ENCODE measurements at regions not wholly inside any gene's neighbourhood (a gene's known extent, or its start where the extent isn't known, plus 50 kb on each side); places are given as distances from the start of the nearest gene placed in this dataset.

DNA sequence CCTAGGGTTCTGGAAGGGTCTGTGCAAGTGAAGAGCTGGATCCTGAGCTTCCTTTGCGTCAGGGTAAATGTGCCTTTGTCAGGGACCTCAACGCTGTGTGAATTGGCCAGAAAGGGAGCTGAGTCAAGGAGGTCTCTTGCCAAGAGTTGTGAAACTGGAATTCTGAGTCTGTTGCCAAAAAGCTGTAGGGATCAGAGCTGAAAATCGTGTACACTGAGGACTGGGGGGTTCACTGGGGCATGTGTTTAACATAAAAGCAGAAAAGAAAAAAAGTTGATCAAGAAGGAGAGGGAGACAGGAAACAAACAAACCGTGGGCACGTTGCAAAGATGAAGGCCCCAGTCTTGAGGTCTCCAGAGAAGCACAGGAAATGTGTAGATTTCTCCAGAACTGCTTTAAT lies 1081.5 kb downstream of the VRK1 start:
- CTCF ChIA-PET, result interaction anchor here (0.6 kb wide), 1 partner anchor 1102 kb away, joined by 3 read pairs; no protein-coding TSS in a partner anchor
- no peak for DNase-seq (ENCODE audit: low read depth)
- TF ChIP-seq, protein P1, sequence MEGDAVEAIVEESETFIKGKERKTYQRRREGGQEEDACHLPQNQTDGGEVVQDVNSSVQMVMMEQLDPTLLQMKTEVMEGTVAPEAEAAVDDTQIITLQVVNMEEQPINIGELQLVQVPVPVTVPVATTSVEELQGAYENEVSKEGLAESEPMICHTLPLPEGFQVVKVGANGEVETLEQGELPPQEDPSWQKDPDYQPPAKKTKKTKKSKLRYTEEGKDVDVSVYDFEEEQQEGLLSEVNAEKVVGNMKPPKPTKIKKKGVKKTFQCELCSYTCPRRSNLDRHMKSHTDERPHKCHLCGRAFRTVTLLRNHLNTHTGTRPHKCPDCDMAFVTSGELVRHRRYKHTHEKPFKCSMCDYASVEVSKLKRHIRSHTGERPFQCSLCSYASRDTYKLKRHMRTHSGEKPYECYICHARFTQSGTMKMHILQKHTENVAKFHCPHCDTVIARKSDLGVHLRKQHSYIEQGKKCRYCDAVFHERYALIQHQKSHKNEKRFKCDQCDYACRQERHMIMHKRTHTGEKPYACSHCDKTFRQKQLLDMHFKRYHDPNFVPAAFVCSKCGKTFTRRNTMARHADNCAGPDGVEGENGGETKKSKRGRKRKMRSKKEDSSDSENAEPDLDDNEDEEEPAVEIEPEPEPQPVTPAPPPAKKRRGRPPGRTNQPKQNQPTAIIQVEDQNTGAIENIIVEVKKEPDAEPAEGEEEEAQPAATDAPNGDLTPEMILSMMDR (IDR thresholded peaks at IDR 0.05; ENCODE audit: insufficient read depth, low read depth, low read length), result no peak

DNA sequence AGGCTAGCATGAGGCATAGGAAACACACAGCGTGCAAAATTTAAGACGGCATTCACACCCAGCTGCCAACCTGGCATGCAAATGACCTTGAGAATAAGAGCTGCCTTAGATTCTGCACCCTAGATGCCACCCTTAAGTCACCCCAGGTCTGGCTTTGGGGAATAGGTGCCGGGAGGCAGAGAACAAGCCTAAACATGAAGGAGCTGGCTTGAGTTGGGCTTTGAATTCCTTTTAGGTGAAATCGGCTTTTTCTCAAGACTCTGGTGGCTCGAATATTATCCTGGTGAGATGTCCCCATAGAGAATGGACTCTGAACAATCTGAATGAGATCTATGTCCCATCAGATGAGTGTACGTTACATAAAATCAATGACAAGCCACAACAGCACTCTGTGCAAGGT lies 1090.5 kb downstream of the VRK1 start:
- Histone ChIP-seq H3K36me3 (ENCODE audit: control insufficient read depth, insufficient read depth, low read length) (no peaks in the 10 kb centered on the region), H3K4me3 (ENCODE audit: low read depth, low read length) (no peak overlapping the region), H3K27me3 (ENCODE audit: control insufficient read depth, insufficient read depth, low read length) (no peaks in the 10 kb centered on the region)
- ChIA-PET POLR2A (no interaction called here), CTCF (no interaction called here)
- no peak for DNase-seq (ENCODE audit: low read depth)
- TF ChIP-seq, protein P1 (IDR thresholded peaks at IDR 0.05; ENCODE audit: insufficient read depth, low read depth, low read length), result no peak

More for the DNA sequence above, 1081.5 kb downstream of the VRK1 start:
- H3K36me3 ChIP-seq (ENCODE audit: control insufficient read depth, insufficient read depth, low read length), result no peaks in the 10 kb centered on the region
- POLR2A ChIA-PET, result no interaction called here
- H3K27me3 ChIP-seq (ENCODE audit: control insufficient read depth, insufficient read depth, low read length), result no peaks in the 10 kb centered on the region
- H3K4me3 ChIP-seq (ENCODE audit: low read depth, low read length), result no peak overlapping the region

DNA sequence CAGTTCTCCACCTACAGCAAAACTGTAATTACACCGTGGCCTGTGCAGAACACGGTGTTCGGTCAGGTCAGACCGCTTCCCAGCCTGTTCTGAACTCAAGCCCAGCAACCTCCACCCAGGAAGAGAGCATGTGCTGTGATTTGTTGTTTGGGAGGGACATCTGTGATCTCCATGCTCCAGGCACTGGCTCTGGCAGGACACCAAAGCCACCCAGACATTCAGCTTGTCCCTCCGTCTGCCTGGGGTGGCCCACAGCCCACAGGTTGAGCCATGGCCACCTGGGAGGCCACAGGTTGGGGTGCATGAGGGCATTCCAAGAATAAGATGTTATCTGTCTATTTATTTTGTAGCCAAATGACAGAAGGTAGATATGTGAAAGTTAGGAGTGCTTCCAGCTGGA lies 1091.1 kb downstream of the VRK1 start:
- no peak overlapping the region for H3K4me3 ChIP-seq (ENCODE audit: low read depth, low read length)
- DNase-seq (ENCODE audit: low read depth), result no peak
- TF ChIP-seq, protein P1 (IDR thresholded peaks at IDR 0.05; ENCODE audit: insufficient read depth, low read depth, low read length), result no peak
- CTCF ChIA-PET, result no interaction called here
- POLR2A ChIA-PET, result no interaction called here
- no peaks in the 10 kb centered on the region for H3K36me3 ChIP-seq (ENCODE audit: control insufficient read depth, insufficient read depth, low read length)
- no peaks in the 10 kb centered on the region for H3K27me3 ChIP-seq (ENCODE audit: control insufficient read depth, insufficient read depth, low read length)

DNA sequence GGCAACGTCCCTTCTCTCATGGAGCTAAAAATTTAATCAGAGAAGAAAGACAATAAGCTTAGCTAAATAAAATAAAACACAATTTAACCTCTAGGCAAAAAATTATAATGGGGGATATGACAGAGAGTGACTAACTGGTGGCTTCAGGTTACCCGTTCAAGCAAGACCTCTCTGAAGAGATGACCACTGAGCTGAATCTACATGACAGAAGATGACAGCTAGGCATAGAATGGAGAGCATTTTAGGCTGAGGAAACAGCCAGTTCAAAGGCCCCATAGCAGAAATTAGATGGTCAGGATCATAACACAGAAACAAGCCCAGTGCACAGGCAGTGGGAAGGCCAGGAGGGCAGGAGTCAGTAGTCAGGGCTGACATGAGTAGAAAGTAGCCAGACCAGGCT lies 1094.3 kb downstream of the VRK1 start:
- TF ChIP-seq, protein P1 (IDR thresholded peaks at IDR 0.05; ENCODE audit: insufficient read depth, low read depth, low read length), result no peak
- no peaks in the 10 kb centered on the region for H3K27me3 ChIP-seq (ENCODE audit: control insufficient read depth, insufficient read depth, low read length)
- ChIA-PET POLR2A (no interaction called here), CTCF (no interaction called here)
- H3K4me3 ChIP-seq (ENCODE audit: low read depth, low read length), result no peak overlapping the region
- DNase-seq (ENCODE audit: low read depth), result no peak
- no peaks in the 10 kb centered on the region for H3K36me3 ChIP-seq (ENCODE audit: control insufficient read depth, insufficient read depth, low read length)

DNA sequence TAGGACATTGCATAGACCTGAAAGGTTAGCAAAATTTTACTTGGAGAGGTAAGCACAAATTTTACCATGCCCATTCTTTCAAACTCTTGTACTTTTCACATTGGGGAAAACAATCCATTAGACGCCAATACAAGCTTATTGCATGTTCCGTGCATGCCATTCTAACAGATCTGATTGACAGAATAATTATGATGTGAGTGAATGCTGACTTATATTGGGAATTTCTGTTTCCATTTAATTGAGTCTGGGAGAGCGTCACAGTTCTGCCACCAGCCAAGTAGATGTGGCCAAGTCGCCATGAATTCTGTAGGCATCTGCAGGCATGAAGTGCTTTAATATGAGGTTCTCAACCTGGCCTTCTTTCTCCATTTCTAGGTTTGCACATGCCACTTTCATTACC lies 1097.4 kb downstream of the VRK1 start:
- POLR2A ChIA-PET, result no interaction called here
- no peak overlapping the region for H3K4me3 ChIP-seq (ENCODE audit: low read depth, low read length)
- DNase-seq (ENCODE audit: low read depth), result no peak

More for the DNA sequence above, 1097.4 kb downstream of the VRK1 start:
- TF ChIP-seq, protein P1 (IDR thresholded peaks at IDR 0.05; ENCODE audit: insufficient read depth, low read depth, low read length), result no peak
- no peaks in the 10 kb centered on the region for H3K36me3 ChIP-seq (ENCODE audit: control insufficient read depth, insufficient read depth, low read length)
- CTCF ChIA-PET, result no interaction called here
- no peaks in the 10 kb centered on the region for H3K27me3 ChIP-seq (ENCODE audit: control insufficient read depth, insufficient read depth, low read length)
